BE2C (cell line): ENCODE measurements at regions not wholly inside any gene's neighbourhood (a gene's known extent, or its start where the extent isn't known, plus 50 kb on each side); places are given as distances from the start of the nearest gene placed in this dataset.

Source experiments
- DNase-seq: peaks from one replicate; pipeline ENCODE4 v3.0.0-alpha.2; 2020
- H3K27me3 ChIP-seq: fragments of 250-450 bp; sonication (Bioruptor Pico); 2 replicates; pipeline ENCODE4 v1.5.1; 2020; ENCODE audit warnings: mild to moderate bottlenecking
- H3K36me3 ChIP-seq: fragments of 250-450 bp; sonication (Bioruptor Pico); 2 replicates; pipeline ENCODE4 v1.5.1; 2020; ENCODE audit warnings: mild to moderate bottlenecking
- H3K4me1 ChIP-seq: fragments of 250-450 bp; sonication (Bioruptor Pico); 2 replicates; pipeline ENCODE4 v1.5.1; 2020
- H3K4me3 ChIP-seq: 2 replicates; pipeline ENCODE4 v1.5.1; 2011; ENCODE audit warnings: low read depth, low read length
- H3K9me3 ChIP-seq: fragments of 250-450 bp; sonication (Bioruptor Pico); 2 replicates; pipeline ENCODE4 v1.5.1; 2020
- TF ChIP-seq, protein P1 (sequence below): IDR thresholded peaks from 2 replicates; pipeline ENCODE4 v1.5.1; 2012; ENCODE audit warnings: mild to moderate bottlenecking, low read depth, low read length

GRCh38 chr11:19493446-19494213 is 219.0 kb upstream of the NAV2 start:
- H3K4me3 ChIP-seq = no peak overlapping the region
- TF ChIP-seq, protein P1, sequence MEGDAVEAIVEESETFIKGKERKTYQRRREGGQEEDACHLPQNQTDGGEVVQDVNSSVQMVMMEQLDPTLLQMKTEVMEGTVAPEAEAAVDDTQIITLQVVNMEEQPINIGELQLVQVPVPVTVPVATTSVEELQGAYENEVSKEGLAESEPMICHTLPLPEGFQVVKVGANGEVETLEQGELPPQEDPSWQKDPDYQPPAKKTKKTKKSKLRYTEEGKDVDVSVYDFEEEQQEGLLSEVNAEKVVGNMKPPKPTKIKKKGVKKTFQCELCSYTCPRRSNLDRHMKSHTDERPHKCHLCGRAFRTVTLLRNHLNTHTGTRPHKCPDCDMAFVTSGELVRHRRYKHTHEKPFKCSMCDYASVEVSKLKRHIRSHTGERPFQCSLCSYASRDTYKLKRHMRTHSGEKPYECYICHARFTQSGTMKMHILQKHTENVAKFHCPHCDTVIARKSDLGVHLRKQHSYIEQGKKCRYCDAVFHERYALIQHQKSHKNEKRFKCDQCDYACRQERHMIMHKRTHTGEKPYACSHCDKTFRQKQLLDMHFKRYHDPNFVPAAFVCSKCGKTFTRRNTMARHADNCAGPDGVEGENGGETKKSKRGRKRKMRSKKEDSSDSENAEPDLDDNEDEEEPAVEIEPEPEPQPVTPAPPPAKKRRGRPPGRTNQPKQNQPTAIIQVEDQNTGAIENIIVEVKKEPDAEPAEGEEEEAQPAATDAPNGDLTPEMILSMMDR = no peak
- H3K36me3 ChIP-seq = no peaks in the 10 kb centered on the region
- H3K4me1 ChIP-seq = no peaks in the 10 kb centered on the region
- H3K27me3 ChIP-seq = no peaks in the 10 kb centered on the region; the same call in 1 of the 2 replicates
- no peaks in the 10 kb centered on the region for H3K9me3 ChIP-seq
- peak; percentile 24 for DNase-seq

DNA sequence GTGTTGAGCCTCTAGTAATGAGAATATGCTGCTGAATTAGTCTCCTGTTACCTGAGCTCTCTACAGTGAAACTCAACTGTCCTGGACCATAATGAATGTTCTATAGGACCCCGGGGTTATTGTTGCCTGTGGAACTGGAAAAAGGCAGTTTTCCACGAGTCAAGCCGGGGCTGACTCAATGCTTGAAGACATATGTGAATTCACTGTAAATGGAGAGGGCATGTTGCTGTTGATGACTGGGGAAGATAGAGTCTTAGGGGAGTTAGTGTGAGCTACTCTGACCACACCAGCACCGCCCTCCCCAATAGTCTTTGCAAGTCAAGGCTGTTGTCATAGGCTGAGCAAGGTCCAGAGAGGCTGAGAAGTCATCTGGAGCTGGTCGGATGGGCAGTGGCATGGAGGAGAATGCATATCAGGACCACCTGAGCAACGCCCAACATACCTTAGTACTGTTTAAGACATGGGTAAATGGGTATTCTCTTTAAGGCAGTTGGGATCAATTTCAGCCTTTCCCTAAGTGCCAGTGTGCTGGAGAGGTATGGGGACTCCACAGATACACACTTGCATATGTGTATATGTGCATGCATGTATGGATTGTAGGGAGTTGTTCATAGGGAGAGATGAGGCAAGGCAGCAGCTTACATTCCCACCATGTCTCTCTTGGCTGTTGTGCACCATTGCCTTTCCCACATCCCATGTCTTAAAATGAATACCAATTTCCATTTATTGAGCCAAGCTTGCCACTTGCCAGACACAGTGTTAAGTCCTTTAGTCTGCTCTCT is 230.1 kb upstream of the NAV2 start:
- Histone ChIP-seq H3K36me3 (no peaks in the 10 kb centered on the region), H3K9me3 (no peaks in the 10 kb centered on the region), H3K4me1 (no peaks in the 10 kb centered on the region), H3K4me3 (no peak overlapping the region), H3K27me3 (no peaks in the 10 kb centered on the region)
- TF ChIP-seq, protein P1 = no peak
- DNase-seq = no peak

- H3K4me1 ChIP-seq = no peaks in the 10 kb centered on the region
- H3K27me3 ChIP-seq = no peaks in the 10 kb centered on the region
- no peaks in the 10 kb centered on the region for H3K9me3 ChIP-seq
- TF ChIP-seq, protein P1 = no peak
- no peak overlapping the region for H3K4me3 ChIP-seq
- DNase-seq = no peak
- no peaks in the 10 kb centered on the region for H3K36me3 ChIP-seq
Measured at GRCh38 chr11:19480540-19480939, 232.1 kb upstream of the NAV2 start.

DNA sequence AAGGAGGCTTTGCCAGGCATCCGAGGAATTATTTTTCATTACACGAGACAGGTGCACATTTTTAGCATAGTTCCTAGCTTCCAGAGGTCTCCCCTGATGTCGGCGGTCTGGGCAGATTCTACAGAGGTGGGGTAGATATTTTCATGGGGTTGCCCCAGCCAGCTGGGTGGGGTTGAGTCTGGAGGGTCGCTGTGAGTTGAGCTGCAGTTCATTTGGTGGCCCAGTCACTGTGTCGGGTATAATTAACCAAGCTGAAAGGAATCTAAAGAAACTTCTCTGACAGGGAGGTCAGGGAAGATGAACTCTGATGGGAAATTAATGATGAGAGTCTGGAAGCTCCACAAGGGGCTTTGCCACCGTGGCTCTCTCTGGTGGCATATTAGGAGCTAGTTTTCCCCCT is 233.7 kb upstream of the NAV2 start:
- no peak overlapping the region for H3K4me3 ChIP-seq
- TF ChIP-seq, protein P1 = no peak
- DNase-seq = no peak
- H3K27me3 ChIP-seq = no peaks in the 10 kb centered on the region
- no peaks in the 10 kb centered on the region for H3K9me3 ChIP-seq
- no peaks in the 10 kb centered on the region for H3K4me1 ChIP-seq
- H3K36me3 ChIP-seq = no peaks in the 10 kb centered on the region

DNA sequence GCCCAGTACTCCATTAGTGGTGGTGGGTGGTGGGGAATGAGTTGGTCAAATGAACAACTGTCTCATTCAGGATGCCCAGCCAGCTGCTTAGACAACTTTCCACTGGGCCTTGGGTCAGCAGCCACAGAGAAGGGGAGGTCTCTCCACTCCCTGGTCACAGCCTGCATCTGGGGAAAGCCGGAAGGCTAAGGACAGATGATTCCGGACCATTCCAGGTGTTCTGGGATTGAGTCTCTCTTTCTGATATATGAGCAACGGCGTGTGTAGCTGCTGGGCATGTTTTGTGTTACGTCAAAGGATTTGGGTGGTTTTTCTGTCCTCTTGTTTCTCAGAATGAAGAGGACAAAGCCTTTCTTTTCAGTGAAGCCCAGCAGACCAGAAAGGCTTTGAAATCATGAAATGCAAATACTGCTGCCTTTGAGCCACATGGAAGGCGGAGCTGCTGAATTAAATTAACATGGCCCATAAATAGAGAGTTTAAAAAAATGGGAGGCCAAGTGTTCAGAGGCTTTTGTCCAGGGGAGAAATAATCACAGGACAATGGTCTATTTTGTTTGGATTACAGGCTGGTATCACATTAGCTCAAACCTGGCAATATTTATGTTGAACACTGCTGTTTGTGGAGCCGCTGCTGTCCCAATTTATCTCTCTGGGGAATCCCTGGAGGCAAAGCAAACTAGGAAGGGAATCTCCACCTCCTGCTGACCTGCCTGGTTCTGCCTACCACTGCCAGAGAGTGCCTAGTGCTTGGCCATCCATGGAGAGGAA is 234.4 kb upstream of the E2F8 start:
- Histone ChIP-seq H3K36me3 (no peaks in the 10 kb centered on the region), H3K9me3 (no peaks in the 10 kb centered on the region), H3K4me3 (no peak overlapping the region), H3K4me1 (no peaks in the 10 kb centered on the region), H3K27me3 (no peaks in the 10 kb centered on the region)
- DNase-seq = no peak
- TF ChIP-seq, protein P1 = no peak
